Stomach (tissue), 4 donors: ENCODE measurements at regions not wholly inside any gene's neighbourhood (a gene's known extent, or its start where the extent isn't known, plus 50 kb on each side); places are given as distances from the start of the nearest gene placed in this dataset.

Experiments used
- CTCF ChIP-seq, 7 experiments: fragments of 450-650 bp in 4 of 7; fragments of 200-600 bp in 3 of 7; sonication (generic) in 3 of 7; IDR thresholded peaks; one replicate each; pipeline ENCODE4 v1.5.1; 2016 to 2019; ENCODE audit warnings: antibody characterized with exemption in 7 of 7, control low read depth in 2 of 7, mild to moderate bottlenecking in 1 of 7
- EP300 ChIP-seq: sonication (generic); formaldehyde crosslinking; IDR thresholded peaks from one replicate; pipeline ENCODE4 v1.6.1; 2017; ENCODE audit warnings: antibody characterized with exemption
- POLR2A ChIP-seq, 4 donors: fragments of 450-650 bp; IDR thresholded peaks; one replicate each; pipeline ENCODE4 v1.6.1; 2016; ENCODE audit warnings: antibody characterized with exemption in 4 of 4, control low read depth in 2 of 4, mild to moderate bottlenecking in 1 of 4, moderate library complexity in 1 of 4
- POLR2AphosphoS5 ChIP-seq, 3 donors: sonication (generic); formaldehyde crosslinking; IDR thresholded peaks; one replicate each; pipeline ENCODE4 v1.6.1; 2016; ENCODE audit warnings: antibody characterized with exemption in 3 of 3

GRCh38 chr4:43587758-43588157 lies 695.2 kb downstream of the GRXCR1 start:
- TF ChIP-seq CTCF (IDR thresholded peaks at IDR 0.05): no peak
- TF ChIP-seq POLR2AphosphoS5 (IDR thresholded peaks at IDR 0.05): no peak
- TF ChIP-seq EP300: no peak
- no peak for TF ChIP-seq POLR2A (IDR thresholded peaks at IDR 0.05)
